Ureter (tissue), 1 donor: ENCODE measurements at regions not wholly inside any gene's neighbourhood (a gene's known extent, or its start where the extent isn't known, plus 50 kb on each side); places are given as distances from the start of the nearest gene placed in this dataset.
A peak's percentile ranks its signal among the peaks of the same experiment; 100 is the strongest.
"Not testable (repeated sequence)": the region's sequence is repeated elsewhere in the genome, so short reads cannot be mapped to it uniquely, and the experiment has no call there.

Experiments
- DNase-seq: peaks from one replicate; pipeline ENCODE4 v3.0.0-alpha.2; 2020; ENCODE audit warnings: low spot score
- donor health status: DM: yes; HTN: yes; CAD: no.

DNA sequence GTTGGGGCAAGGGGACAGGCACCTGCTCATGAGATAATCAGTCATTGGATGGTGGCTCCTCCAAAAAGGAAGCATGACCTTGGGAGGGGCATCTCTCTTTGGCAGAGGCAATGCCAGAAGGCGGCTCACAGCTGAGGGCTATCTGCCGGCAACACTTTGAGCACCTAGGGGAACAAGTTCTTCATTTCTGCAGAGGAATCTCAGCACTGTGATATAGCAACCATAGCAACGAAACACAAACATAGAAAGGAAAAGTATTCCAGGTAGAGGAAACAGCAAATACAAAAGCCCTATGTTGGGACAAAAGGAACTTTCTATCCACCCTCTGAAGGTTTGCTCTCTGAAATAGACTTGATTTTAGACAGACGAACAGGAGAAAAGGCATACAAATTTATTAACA lies 89.1 kb upstream of the NEDD4L start:
- no peak for DNase-seq

DNA sequence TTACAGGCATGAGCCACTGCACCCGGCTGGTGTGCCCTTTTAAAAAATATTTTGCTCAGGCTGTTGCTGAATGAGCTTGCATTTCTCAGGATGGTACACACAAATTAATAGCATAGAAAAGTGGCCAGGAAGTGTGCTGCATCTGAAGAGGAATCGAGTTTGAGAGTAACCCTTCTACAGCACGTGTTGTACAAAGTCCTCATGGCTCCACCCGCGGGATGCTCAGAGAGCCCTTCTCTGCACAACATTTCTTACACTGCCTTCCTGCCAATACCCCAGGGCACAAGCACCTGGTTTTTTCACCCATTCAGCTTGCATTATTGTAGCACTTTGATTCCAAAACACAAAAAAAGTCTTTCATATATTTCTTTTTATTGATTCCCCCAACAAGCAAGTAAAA lies 90.1 kb upstream of the NEDD4L start:
- DNase-seq: peak; percentile 13

DNA sequence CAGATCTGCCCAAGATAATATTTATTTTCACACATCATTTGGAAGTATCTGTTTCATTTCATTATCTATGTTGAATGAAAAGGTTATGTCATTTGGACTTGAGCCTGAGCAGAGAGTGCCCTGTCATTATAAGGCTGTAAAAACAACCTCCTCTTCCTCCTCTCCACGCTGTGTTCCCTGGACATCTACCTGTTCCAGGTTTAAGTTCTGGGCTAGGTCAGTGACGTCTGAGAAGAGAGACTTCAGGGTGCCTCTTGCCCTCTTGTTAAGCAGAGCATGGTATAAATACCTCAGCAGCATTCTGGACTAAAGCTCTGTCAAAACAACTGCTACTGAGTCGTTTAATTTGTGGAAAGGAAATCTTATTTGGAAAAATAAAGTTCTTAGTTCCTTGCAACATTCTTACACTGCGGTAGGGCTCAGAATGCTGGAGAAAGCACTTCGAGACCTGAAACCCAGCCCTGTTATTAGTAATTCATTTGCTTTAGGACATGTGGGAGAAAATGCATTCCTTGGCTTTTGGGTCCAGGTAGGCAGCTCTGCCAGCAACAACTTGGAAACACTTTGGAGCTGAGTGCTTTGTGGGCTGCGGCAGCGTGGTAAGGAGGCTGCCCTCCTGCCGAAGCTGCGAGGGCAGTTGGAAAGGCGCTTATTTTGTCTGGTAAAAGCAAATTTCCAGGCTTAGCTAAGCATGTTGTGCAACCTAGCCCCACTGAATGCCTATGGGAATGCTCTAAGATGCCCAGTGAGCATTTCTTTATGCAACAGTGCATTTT lies 91.8 kb upstream of the NEDD4L start:
- DNase-seq: no peak

DNA sequence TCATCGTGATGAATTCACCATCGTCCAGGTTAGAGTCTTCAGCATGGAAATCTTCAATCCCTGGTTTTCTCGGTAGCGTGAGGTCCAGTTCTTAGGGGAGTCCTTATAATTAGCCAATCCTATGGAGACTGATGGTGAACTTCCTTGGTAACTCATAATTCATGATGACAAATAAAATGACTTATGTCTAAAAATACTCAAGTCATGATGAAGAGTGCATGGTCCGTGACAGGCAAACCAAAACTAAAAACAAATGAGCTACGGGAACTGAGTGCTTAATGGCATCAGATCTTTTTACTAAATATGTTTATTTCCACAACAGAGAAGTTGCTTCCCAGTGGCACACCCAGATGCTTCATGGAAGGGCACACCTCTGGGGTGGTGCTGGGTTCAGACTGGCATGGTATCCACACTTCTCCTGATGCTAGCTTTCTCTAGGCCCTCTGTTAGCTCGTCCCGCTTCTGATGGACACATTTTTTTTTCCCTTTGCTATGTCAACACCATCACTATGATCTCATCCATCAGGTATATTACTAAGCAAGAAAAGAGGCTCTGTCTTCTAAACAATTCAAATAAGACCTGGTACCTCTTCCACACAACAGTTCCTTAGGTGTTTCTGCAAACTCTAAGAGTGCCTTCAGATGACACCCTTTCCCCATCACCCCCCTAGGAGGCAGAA lies 92.8 kb upstream of the NEDD4L start:
- DNase-seq: no peak

DNA sequence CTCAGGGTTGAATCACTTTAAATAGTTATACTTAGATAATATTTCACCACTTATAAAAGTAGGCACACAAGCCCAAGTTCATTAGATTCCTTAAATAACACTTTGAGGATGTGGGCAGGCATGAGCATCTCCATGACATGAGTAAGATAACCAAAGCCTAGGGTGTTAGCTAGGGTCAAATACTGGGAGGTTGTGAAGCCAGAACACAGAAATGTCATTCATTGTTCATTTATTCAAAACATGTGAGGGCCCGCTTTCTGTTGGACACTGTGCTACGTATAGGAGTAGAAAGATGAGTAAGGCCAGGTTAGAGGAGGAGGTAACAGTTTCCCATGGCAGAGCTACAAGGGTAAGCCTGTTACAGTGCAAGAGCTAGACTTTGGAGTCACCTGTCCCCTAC lies 93.5 kb upstream of the NEDD4L start:
- no peak for DNase-seq

DNA sequence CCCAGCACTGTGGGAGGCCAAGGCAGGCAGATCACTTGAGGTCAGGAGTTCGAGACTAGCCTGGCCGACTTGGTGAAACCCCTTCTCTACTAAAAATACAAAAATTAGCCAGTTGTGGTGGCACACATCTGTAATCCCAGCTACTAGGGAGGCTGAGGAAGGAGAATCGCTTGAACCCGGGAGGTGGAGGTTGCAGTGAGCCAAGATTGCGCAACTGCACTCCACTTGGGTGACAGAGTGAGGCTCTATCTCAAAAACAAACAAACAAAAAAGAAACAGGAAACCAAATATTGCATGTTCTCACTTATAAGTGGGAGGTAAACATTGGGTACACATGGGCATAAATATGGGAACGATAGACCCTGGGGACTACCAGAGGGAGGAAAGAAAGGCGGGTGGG lies 94.7 kb upstream of the NEDD4L start:
- DNase-seq: not testable (repeated sequence)

DNA sequence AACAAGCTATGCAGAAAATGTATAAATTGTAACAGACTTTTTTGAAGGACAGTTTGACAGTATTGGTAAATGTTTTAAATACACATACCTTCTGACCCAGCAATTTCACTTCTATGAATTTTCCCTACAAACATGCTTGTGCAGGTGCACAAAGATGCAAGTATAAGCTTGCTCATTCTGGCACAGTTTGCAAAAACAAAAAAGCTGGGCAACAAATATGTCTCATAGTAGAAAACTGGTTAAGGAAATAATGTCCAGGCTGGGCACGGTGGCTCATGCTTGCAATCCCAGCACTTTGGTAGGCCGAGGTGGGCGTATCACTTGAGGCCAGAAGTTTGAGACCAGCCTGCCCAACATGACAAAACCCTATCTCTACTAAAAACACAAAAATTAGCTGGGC lies 96.9 kb upstream of the NEDD4L start:
- DNase-seq: peak; percentile 52

DNA sequence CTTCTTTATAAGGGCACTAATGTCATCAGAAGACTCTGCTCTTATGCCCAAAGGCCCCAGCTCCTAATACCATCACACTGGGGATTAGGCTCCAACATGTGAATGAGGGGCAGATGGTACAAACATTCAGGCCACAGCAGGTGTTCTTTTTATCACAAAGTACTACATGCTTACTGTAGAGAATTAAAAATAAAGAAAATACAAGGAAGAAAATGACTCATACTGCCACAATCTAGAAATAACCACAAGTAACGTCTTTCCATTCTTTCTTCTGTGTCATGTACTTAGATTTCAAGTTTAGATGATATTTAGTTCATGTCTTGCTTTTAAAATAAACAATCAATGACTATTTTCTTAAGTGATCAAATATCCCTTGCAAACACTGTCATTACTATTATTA lies 100.3 kb upstream of the NEDD4L start:
- DNase-seq: no peak

DNA sequence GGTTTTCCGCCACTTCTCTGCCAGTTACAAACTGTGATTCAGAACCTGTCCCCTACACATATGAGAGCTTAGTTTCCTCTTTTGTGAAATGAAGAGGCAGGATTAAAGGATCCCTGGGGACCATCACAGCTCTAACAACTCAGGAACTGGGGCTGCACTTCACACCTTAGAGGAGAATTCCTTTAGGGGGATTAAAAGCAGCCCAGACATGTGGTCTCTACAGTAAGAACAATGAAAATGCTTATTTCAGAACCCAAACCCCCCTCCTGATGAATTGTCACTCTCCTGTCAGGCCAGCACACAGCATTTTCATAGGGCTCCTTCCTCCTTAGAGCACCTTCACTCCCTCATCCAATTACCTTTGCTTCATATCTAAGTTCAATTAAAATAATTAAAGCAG lies 101.5 kb upstream of the NEDD4L start:
- no peak for DNase-seq

DNA sequence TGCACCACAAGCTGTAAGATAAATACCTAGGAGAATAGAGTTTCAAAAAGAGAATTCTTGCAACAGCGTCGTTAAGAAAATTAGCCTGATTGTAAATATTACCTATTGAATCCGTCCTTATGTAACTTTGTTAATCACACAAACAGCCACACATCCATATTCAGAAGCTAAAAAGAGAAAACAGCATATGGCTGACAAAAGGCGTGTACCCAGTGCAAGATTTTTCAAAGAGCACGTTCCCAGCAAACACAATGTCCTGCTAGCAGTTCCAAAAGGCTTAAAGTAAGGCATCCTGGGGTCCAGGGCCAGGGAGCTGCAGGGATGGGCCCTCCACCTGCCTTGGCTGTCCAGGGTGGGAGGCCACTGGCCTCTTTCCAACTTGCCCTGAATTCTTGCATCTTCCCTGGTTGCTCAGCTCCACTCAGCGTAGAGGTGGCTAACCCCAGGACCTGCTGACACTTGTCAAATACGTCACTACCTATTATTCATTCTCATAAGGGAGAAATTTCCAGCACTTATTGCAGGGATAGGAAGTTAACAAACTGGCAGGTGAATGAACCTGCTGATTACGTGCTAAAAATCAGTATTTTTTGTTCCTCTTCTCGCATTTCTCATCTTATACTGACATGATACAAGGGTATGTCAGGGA lies 102.1 kb upstream of the NEDD4L start:
- DNase-seq: no peak

DNA sequence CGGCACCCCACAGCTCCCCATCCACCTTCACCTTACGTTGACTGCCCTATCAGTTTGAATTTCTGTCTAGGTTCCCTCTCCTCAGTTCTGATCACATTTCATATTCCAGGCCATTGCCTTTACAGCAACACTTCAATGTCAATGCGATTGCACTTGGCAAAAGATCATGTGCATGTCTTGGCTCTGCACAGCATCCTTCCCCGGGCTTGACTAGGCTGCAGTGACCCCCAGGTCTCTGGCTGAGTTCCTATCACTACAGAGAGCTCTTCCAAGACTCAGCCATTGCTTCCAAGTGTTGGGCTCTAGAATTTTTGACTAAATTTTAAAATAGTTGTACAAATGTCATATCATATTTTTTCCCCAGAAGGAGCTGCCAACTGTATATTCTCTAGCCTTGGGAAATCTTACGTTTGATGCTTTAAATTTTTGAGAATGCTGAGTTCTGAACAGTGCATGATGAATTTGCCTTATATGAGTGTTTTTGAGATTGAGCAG lies 103.8 kb upstream of the NEDD4L start:
- DNase-seq: no peak

DNA sequence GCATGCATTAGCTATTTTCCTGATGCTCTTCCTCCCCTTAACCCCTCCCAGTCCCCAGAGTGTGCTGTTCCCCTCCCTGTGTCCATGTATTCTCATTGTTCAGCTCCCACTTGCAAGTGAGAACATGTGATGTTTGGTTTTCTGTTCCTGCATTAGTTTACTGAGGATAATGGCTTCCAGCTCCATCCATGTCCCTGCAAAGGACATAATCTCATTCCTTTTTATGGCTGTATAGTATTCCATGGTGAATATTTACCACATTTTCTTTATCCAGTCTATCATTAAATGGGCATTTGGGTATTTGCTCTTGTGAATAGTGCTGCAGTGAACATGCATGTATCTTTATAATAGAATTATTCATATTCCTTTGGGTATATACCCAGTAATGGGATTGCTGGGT lies 109.7 kb upstream of the NEDD4L start:
- DNase-seq: not testable (repeated sequence)

DNA sequence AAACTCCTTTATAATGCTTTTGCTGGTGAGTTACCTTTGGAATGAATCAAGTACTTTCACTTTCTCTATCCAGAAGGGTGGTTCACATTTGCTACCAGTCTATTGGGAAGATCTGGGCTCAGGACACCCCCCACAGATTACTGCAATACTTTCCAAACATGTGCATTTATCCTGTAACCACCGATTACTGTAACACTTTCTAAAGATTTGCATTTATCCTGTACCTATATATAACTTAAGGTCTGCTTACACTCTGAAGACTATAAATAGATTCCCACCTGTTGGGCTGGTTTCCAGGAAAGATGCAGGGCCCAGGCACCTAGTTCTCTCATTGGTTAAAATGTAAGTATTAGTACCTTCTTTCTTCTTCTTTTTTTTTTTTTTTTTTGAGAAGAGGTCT lies 113.0 kb upstream of the NEDD4L start:
- DNase-seq: no peak

DNA sequence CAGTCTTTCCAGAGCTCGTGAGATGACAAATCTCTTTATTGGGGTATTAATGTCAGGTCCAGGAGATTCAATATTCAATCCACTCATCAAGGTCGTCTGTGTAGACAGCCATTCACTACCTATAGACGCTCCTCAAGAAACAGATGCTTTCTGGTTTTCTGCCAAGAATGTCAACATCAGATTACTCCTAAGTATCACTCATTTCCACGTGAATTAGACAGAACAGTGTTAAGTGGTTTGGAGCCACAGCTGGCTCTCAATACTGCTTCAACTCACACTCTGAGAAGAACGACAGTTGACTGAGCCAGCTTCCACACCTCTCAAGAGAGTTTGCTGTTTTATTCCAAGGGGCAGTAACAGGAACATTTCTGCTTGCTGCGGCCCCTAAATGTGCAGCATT lies 113.5 kb upstream of the NEDD4L start:
- no peak for DNase-seq

DNA sequence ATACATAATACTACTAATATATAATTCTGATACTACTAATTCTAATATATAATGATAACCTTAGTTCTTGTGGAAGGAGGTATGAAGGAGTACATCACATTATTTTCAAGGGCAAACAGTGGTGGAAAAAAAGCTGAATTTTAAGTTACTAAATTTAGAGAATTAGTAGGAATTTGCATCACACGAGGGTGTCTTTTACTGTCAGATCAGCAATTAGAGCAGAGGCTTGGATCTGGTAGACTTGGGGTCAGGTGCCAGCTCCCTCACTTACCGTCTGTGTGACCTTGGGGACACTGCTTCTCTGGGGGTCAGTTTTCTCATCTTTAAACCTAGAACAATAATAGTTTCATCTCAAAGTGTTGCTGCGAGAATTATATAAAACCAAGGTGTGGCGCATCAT lies 114.1 kb upstream of the NEDD4L start:
- DNase-seq: no peak

DNA sequence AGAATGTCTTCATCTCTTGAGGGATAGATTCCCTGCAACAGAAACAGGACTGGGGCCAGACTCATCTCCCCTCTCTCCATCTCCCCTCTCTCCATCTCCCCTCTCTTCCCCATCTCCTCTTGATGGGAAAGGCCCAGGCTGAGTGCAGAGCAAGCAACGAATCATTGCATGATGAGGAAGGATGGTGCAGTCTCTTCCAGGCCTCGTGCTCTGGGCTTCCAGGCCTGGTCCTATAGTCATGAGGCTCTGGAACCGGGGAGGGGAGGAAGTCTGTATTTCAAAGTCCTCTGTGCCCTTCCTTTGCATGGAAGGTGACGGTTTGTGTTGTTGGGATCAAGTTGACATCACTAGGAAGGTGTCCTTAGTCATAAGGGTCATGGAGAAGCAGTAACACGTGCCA lies 115.6 kb upstream of the NEDD4L start:
- DNase-seq: no peak

DNA sequence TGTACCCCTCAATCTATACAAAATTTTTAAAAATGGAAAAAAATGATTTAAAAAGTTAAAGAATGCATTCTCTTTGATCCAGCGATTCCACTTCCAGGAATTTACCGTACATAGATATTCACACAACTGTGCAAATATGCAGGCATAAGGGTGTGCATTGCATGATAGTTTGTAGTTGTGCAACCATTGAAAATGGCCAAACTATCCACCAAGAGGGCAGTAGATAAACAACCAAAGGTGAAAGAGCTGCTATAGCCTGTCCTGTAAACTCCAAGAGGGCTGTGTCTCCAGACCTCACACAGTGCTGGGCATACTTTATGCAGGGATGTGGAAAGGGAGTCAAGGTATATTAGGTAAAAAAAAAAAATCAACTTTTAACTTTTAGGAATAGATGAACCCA lies 116.5 kb upstream of the NEDD4L start:
- no peak for DNase-seq

DNA sequence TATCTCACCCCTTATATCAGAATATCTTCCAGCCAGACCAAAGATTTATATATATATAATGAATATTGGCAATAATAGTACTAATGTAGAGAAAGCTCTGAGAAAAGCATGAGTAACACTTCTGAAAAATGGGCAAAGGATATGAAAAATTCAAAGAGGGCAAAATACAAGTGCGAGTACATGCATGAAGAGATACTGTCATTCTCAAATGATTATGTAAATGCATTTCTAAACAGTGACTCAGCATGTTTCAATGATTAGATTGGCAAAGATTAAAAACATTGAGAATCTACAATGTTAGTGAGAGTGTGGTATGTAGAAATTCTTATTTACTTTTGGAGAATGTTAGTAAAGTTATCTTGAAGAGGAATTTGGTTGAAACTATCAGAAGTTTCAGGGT lies 118.3 kb upstream of the NEDD4L start:
- no peak for DNase-seq

DNA sequence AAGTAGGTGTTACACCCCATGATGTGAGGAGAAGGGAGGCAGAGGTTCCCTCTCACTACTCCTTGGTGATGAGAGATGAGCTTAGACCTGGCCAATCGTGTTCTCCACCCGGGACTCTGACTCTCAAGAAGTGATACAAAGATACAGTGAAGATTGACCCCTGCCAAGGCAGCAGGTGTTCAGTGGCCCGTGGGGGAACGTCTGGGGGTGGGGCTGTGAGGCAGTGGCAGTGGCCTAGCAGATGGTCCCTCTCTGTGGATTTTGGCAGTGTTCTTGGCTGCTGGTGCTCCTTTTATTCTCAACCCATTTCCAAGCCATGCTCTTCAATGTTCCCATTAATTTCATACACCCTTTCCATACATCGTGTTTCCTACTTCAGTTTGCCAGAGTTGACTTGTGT lies 120.4 kb upstream of the NEDD4L start:
- DNase-seq: no peak

DNA sequence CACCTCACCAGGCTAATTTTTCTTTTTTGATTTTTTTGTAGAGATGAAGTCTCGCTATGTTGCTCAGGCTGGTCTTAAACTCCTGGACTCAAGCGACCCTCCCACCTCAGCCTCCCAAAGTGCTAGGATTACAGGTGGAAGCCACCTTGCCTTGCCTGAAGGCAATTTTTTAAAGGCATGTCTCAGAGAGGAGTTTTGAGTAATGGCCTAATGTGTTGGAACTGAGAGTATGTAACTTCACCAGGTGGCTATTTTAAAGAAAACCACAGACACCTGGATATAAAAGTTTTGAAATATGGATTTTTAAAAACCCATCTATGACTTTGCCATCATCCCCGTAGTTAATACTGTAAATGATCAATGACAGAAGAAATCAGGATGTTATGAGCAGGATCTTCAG lies 119.8 kb upstream of the ATP8B1 start:
- DNase-seq: no peak

DNA sequence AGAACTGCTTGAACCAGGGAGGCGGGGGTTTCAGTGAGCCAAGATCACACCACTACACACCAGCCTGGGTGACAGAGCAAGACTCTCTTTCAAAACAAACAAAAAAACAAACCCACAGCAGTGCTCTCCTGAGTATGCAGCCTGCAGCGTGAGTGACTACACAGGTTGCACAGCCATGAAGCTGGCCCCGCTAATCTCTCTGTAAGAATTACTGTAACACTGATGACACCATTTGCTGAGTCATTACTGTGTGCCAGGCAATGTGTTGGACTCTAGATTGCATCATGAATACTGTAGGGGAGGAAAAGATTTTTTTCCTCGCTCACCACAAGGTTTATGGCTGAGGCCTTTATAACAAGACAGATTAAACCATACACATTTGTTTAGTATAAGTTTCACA lies 118.6 kb upstream of the ATP8B1 start:
- no peak for DNase-seq

DNA sequence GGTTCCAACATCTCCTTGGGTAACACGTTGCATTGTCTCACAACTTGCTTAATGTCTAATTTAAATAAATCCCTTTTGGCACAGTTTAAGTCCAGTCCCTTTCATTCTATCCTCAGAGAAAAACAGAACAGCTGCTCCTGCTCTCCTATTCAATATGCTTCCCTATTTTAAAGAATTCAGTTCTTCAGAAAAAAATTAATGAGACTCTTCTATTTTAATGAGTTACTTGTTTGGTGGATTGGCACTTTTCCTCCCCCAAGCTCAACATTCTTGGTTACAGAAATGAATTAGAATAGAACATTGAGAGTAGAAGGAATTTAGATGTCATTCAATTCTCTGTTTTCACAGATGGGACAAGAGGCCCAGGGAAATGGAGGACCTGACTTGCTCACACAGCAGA lies 116.9 kb upstream of the ATP8B1 start:
- no peak for DNase-seq

DNA sequence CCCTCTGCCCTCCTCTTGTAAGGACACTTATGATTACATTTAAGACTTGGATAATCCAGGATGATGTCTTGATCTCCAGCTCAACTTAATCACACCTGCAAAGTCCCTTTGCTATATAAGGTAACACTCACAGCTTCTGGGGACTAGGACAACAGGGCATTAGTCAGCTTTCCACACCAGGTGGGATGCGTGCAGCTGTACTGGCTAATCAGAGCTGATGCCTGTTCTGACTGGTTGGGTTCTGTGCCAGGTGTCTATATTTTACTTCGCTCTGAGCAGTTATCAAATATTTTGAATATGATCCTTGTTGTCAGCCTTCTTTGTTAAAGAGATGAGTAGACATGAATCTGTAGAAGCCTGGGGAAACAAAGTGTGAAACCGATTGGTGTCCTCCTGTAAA lies 115.5 kb upstream of the ATP8B1 start:
- no peak for DNase-seq
